GM18499 (cell line): ENCODE measurements at regions not wholly inside any gene's neighbourhood (a gene's known extent, or its start where the extent isn't known, plus 50 kb on each side); places are given as distances from the start of the nearest gene placed in this dataset.
"Not testable (repeated sequence)": the region's sequence is repeated elsewhere in the genome, so short reads cannot be mapped to it uniquely, and the experiment has no call there.

Experiments used
- ATAC-seq: cut with Tn5 transposase; IDR thresholded peaks from one replicate; pipeline ENCODE4 v1.9.1; 2021; ENCODE audit warnings: moderate number of reproducible peaks; ENCODE audit not compliant: insufficient read depth, unreplicated experiment

GRCh38 chr5:143599474-143599873 is 196.0 kb upstream of the NR3C1 start:
- ATAC-seq, result no peak

DNA sequence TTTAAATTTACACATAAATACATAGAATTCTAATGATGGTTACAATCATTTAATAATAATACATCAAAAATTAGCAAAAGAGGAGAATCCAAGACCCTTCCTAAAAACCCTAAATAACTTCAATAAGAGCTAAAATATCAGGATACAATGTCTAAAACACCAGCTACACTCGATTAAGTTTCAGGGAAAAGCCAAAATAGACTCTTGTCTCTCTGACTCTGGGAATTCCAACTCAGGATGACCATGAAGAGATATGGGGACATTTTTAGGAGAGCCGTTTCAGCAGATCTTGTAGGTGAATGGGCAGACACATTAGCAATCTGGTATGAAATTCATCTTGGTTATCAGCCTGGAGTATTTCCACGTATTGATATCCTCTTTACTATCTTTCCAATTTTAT is 193.3 kb upstream of the NR3C1 start:
- ATAC-seq, result no peak

- no peak for ATAC-seq
These were observed 191.7 kb upstream of the NR3C1 start for GRCh38 chr5:143594902-143595818.

- no peak for ATAC-seq
These were observed 190.2 kb upstream of the NR3C1 start for GRCh38 chr5:143593723-143594122.

GRCh38 chr5:143592648-143593047 is 189.2 kb upstream of the NR3C1 start:
- ATAC-seq, result peak; percentile 66

DNA sequence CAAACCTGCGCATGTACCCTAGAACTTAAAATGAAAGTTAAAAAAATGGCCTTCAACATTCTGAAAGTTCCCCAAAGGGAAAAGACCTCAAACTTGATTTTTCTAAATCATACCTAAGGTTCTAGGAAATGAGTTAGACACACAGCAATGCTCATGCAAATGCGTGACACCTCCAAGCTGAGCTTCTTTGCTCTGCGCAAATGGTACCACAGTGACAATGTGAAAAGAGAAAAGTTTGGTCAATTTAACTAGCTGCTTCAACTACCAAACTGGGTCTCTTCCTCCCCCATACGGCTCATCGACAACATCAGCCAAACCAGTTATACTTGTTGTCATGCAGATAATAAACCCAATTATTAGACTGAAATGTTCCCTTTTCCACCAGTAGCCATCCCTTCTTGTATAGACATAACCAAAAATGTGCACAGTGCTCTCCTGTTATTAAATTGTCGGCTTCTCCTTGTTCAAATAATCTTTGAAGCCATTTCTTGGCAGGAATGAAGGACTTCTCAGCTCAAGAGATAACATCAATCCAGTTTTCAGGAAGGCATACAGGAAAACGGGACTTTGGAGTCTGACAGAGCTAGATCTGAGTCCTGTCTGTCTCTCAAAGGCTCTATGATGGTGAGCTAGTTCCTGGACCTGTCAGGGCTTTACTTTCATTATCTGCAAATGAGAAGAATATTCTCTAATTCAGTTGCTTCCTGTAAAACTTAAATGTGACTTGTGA is 185.6 kb upstream of the NR3C1 start:
- no peak for ATAC-seq

DNA sequence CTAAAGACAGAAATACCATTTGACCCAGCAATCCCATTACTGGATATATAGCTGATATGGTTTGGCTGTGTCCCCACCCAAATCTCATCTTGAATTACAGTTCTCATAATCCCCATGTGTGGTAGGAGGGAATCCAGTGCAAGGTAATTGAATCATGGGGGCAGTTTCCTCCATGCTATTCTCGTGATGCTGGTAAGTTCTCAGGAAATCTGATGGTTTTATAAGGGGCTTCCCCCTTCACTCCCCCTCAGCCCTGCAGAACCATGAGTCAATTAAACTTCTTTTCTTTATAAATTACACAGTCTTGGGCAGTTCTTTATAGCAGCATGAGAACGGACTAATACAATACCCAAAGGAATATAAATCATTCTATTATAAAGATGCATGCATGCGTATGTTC is 184.6 kb upstream of the NR3C1 start:
- not testable (repeated sequence) for ATAC-seq

GRCh38 chr5:143586781-143587362 is 183.4 kb upstream of the NR3C1 start:
- no peak for ATAC-seq

- ATAC-seq, result no peak
These were observed 182.5 kb upstream of the NR3C1 start for GRCh38 chr5:143585970-143586369.

DNA sequence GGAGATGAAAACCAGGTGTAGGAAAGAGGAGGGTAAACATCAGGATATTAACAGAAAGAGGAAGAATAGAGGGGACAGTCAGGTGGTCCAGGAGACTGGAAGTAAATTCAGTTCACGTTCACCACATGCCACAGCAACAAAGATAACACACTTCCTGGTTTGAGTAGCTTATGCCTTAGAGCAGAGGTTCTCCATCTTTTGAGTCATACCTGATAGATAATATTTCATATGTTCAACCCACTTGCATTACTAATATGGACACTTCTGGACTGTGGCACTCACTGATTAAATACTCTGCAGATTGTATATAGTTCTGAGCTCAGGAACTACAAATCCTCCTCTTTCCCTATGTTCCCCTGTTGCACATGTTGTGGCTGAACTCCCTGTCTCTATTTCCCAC is 179.9 kb upstream of the NR3C1 start:
- ATAC-seq, result no peak

DNA sequence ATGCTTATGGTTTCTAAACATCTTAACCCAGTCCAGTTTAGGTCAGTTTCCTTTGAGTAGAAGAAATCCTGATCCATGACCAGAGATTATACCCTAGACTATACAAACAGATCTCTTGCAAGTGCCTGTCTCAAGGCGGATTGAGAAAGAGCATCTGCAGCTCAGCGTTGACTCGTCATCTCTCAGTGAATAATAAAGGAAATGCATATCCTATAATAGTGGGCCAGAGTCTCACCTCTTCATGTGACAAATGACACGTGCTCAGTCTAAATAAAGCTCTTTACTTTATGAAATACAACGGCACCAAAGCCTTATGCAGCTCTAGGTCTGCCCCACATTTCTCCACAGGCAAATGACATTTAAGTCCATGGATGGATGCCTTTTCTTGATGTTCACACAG is 179.4 kb upstream of the NR3C1 start:
- ATAC-seq, result no peak

- no peak for ATAC-seq
These were observed 178.7 kb upstream of the NR3C1 start for GRCh38 chr5:143582176-143582575.

GRCh38 chr5:143581649-143582048 is 178.2 kb upstream of the NR3C1 start:
- no peak for ATAC-seq

- no peak for ATAC-seq
These were observed 177.7 kb upstream of the NR3C1 start for GRCh38 chr5:143581147-143581546.

GRCh38 chr5:143576711-143577484 is 173.4 kb upstream of the NR3C1 start:
- no peak for ATAC-seq

- no peak for ATAC-seq
These were observed 171.8 kb upstream of the NR3C1 start for GRCh38 chr5:143575286-143575685.

GRCh38 chr5:143574236-143574635 is 170.8 kb upstream of the NR3C1 start:
- no peak for ATAC-seq

GRCh38 chr5:143573568-143574170 is 170.2 kb upstream of the NR3C1 start:
- no peak for ATAC-seq

GRCh38 chr5:143572671-143573070 is 169.2 kb upstream of the NR3C1 start:
- no peak for ATAC-seq
